ENCODE measurements at regions not wholly inside any gene's neighbourhood (a gene's known extent, or its start where the extent isn't known, plus 50 kb on each side); places are given as distances from the start of the nearest gene placed in this dataset.

DNA sequence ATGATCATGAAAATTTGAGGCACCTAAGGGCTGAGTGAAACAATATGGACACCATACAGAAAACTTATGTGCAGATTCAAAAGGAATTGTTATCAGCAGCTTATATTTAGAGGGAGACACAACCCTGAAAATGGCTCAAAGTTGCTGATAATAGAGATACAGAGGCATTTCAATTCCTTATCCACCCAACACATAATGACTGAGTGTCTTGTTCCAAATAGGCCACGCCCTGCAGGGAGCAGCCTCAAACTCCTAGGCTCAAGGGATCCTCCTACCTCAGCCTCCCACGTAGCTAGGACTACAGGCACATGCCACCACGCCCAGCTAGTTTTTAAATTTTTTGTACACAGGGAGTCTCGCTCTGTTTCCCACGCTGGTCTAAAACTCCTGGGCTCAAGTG, 79.0 kb downstream of the LBH start:
- DNase-seq: no peak

DNA sequence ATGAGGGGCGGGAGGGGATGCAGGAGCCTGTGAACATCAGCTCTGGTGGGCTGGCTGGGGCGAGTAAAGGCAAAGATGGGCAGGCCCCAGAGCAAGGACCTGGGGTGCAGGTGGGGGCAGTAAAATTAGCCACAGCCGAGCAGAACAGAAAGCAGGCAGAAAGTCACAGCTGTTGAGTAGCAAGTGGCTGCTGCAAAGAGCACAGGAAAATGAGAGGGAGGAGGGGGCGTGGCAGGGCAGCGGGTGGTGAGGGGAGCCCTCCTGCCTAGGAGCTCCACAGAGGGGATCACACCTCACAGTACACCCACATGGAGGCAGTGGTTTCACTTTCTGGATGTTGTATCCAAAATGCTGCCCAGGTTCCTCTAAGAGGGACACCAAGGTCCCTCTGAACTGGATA, 79.6 kb downstream of the LBH start:
- DNase-seq: no peak

DNA sequence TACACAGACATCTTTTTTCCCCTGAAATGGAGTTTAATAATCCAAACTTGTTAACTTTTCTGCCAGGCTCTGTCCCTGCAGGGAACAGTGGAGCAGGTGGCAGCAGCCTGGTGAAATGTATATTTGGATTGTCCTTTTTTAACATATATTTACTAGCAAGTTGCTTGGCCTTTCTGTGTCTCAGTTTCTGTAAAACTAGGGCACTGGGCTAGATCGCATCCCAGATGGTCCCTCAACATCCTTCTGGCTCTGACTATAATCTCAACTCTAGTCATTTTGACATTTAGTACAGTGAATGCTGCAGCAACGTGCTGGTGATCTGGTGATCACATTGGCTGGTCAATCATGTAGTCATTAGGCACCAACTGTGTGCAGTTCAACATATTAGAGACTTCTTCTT, 80.4 kb downstream of the LBH start:
- DNase-seq: no peak

DNA sequence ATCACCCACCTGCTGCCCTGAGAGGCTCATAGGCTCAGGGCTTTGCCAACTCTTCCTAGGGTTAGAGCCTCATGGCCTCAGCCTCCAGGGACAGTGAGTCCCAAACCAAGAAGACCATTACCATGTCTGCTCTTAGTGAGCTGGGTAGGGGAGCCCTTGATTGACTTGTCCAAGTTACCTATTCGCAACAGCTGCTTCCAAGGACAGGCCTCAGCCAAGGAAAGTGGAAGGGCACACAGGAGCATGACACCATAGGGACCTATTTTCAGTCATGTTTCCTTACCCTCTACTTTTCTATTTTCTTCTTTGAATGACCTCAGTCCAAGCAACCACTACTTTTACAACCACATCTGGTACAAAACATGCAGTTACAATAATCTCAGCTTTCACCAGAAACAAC, 81.6 kb downstream of the LBH start:
- DNase-seq: no peak

DNA sequence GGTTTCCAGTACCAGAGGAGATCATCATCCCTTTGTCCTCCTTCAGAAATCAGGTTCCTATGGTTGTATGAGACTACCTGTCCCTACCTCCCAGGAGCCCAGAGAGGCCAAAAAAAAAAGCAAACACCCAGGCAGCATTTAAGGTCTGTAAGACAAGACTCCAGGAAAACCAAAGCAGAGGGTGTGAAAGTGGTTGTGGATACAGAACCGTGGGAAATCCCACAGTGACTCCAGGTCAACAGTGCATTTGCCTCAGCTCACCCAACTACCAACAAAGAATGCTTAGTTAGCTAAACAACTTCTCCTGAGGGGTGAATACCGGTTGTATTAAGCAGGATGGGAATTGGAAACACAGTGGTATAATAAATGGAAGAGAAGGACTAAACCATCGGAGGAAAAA, 83.6 kb downstream of the LBH start:
- no peak for DNase-seq

DNA sequence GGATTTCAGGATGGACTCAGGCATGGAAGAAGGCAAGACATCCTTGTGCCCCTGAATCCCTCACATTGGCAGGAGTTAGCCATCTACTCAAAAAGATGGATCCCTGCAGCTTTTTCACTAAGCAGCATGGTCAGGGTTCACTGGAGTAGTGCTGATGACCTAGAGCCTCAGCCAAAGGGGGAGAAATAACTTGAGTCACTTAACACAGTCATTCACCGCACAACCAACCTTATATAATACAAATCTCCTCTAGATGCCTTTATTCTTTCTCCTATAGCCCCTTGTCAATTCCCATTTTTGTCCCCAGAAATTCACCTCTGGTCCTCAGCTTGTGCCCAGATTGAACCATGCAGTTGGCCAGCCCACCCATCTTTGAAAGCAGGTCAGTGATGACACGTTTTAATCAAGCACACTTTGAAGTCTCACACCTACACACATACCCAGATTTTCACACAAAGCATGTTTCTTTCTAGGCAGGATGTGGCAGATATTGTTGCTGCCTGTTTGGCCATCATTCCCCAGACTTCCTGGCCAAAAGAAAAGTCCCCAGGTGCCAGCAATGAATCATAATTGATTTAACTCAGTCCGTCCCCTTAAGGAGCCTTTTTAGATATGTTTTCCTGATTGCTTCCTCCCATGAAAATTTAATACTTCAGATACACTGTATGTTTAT, 84.2 kb downstream of the LBH start:
- DNase-seq: no peak

DNA sequence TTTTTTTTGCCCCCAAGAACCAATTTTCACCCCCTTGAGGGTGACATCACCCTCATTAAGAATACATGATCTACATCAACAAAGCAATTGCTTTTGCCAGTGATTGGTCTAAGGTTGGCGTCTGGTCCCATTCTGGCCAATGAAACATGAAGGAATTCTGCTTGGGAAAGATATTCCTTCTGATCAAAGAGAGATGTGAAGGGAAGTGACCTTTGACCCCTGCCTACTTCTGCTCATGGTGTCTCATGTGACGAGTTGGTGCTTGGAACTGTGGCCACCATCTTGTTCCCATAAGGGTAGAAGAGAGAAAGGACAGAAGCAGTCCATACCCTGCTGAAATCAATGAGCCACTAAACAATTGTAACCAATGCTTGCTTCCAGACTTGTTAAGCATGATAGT, 85.1 kb downstream of the LBH start:
- DNase-seq: no peak

DNA sequence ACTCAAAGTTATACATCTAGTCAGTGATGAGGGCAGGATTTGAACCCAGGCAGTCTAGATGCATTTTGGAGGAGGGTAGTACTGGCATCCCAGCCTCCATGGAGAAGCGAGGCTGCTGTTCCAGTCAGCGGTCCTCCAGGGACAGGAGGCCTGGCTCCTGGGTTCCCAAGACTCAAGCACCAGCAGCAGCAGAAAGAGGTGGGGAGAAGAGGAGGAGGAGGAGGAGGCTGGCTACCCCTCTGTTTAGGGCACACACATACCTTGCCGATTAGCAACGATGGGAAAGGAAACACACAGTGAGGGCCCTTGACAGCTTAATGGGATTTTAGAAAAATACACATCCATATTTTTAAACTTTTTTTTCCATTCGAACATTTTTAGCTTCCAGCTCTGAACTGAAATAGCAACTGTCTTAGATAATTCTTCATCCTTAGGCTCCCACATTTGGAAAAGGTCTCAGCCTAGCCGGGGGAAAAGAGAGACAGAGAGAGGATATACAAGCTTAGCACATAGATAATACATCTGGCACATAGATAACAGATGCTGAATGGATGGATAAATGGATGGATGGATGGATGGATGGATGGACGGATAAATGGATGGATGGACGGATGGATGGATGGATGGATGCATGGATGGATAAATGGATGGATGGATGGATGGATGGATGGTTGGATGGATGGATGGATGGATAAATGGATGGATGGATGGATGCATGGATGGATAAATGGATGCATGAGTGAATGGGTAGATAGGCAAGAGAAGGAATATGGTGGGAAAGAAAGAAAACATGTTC, 87.9 kb downstream of the LBH start:
- no peak for DNase-seq

DNA sequence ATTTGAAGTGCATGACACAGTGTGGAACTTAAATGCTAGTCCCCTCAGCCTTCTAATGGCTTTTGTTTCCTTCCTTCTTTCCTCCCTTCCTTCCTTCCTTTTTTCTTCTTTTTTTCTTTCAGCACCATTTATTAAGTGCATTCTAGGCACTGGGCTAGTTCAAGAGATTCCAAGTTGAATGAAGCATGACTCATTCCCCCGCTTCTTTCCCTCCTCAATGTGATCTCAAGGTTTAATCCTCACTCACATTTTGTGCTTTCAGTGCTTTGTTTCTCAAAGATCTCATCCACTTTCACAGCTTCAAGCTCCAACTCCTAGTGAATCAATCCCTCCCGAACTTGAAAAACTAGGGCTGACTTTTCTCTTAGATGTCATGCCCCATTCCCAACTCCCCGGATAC, 90.1 kb downstream of the LBH start:
- DNase-seq: no peak

DNA sequence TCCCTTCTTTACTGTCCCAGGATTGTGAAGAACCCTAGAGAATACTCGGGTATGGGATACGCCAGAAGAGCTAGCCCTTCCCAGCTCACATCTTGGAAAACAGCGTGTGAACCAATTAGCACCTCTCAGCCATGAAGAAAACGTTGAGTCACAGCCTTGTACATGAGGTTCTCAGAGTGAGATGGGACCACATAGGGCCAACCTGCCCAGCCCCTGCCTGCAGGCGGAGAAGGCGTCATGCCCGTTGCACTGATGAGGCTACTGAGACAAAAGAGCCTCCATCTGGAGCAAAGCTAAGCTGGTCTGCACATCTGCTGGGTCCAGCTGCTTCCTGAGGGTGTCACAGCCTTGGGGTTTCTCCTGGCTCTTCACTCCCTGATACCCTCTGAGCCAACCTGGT, 92.2 kb downstream of the LBH start:
- DNase-seq: no peak

DNA sequence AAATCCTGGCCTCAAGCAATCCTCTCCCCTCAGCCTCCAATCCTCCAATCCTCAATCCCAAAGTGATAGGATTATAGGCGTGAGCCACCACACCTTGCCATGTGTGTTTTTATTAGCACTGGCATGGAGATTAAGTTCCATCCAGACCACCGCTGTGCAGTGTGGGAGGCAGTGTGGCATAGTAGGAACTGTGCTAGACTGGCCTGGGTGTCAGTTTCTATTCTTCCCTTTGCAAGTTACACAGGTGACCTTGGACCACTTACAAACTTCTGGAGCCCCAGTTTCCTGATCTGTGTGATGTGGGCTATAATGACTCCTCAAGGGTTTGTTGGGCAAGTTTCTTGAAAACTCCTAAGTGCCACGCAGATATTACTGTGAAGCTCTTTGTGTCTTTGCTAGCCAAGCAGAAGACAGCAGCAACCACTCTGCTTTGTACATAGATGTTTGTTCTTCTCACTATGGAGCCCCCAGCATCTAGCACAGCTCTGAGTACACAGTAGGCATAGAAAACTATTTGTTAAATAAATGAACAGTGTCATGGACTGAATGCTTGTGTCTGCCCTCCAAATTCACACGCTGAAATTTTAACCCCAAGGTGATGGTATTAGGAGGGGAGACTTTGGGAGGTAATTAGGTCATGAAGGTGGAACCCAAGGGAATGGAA, 93.0 kb downstream of the LBH start:
- DNase-seq: no peak

DNA sequence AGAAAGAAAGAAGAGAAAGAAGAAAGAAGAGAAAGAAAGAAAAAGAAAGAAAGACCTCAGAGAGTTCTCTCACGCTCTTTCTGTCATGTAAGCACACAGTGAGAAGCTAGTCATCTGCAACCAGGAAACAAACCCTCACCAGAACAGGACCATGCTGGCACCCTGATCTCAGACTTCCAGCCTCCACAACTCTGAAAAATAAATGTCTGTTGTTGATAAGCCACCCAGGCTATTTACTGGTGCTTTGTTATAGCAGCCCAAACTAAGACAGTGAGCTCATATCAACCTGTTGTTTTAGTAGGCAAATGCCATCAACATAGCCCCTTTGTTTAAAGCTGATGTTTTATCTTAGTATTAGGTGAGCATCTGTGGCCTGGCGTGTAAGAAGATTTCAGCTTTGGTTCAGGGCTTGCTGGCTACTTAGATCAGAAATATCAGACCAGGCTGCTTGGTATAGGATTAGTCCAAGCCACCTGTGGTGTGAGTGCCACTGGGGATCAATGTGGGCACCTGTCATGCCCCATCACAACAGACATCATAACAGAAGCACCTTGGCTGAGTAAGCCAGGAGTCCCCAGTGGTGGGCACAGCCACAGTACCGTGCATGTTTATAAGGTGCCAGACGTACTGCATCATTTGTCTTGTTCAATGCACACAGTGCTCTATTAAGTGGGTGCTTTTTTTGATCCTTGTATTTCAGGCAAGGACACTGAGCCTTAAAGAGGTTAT, 94.4 kb downstream of the LBH start:
- no peak for DNase-seq

DNA sequence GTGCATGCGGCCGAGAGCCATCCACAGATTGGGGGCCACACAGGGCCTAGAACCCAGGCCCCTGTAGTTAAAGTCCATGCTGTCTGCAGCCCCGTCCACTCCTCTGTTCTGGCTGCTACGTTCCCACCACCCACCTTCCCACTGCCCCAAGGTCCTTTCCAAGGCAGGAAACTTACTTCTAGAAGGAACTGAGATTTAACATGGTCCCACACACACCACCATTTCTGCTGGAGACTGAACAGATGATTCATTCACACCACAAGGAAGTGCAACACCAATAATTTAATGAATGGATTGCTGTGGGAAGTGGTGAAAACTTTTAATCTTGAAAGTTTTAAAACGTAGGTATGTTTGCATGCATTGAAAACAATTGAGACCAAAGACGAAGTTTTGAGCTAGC, 95.2 kb downstream of the LBH start:
- no peak for DNase-seq

DNA sequence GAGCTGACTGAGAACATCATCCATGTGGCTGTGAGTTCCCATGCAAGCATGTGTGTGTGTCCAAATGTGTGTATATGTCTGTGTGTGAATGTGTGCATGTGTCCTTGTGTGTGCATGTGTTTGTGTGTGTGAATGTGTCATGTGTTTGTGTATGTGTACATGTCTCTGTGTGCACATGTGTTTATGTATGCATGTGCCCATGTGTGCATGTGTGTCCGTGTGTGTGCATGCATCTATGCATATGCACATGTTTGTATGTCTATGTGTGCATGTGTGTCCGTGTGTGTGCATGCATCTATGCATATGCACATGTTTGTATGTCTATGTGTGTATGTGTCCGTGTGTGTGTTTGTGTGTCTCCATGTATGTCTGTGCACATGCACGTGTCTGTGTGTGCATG, 99.7 kb downstream of the LBH start:
- no peak for DNase-seq

DNA sequence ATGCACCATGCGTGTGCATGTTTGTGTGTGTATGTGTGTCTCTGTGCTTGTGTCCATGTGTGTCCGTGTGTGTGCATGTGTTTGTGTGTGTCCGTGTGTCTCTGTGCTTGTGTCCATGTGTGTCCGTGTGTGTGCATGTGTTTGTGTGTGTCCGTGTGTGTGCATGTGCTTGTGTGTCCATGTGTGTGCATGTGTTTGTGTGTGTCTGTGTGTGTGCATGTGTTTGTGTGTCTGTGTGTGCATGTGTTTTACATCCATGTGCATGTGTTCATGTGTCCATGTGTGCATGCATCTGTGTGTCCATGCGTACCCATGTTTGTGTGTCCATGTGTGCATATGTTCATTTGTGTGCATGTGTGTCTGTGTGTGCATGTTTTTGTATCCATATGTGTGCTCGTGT, 100.5 kb downstream of the LBH start:
- no peak for DNase-seq

DNA sequence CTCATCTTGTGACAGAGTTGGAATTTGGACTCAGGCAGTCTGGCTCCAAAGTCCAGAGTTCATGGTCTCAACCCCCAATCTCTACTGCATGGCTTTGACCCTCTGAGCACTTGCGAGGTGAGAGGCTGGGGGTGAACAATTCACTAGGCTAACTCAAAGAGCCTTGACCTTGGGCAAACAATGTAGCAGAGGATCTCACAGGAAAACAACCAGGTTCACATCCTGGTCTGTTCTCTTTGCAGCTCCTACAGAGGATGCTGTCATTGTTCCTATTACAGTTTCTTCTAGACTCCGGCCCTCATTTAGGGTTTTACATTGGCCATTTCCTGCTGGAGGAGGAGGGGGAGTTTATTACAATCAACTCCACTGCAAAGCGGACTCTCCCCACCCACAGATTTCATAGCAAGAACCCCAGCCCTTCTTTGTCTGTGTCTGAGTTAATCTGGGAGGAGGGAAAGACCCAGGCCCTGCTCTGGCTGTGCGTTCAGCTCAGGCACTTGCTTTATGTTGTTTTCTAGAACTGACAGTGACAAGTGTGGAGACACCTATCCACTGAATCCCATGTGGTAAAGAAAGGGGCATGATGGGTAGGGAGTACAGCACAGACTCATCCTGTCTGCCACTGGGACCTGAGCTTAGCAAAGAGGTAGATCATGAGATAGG, 101.6 kb downstream of the LBH start:
- DNase-seq: no peak

DNA sequence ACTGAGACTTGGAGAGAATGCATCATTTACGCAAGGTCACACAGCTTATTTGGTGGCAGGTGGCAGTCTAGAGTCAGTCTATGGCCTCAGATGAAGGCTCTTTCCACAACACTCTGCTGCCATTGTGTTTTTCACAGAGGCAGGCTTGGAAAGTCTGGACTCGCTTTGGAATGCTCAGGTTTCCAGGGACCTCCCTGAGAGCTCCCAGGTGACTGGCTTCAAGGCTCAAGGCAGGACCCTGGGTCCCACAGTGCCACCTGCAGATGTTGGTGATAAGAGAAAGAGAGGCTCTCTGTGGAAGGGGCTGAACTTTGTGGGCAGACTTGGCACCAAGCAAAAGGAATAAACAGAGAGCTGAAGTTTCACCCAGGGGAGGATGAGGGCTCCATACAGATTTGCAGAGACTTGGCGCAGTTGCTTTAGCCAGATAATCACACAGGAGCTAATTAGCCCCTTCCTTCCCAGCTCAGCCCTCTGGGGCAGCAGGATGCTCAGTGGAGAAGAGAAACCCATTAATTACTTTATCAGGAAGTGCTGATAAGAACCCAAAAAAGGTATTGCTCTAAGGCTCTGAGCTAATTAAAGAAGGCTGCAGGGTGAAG, 103.5 kb downstream of the LBH start:
- no peak for DNase-seq

DNA sequence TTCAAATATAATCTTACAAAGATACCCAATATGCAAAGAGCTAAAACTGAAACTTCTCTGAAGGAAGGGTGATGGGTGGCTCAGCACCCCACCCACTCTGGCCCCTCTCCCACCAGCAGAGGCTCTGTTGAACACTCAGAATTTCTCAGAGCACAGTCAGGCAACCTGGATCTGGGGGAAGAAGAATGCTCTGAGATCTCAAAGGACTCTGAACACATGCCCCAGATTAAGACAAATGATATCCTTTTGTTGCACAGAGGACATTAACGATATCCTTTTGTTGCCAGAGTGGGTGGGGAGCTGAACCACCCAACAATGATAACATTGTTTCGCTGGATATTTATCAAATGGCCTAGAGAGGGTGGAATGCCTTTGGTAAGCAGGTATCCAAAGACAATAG, 104.8 kb downstream of the LBH start:
- no peak for DNase-seq

DNA sequence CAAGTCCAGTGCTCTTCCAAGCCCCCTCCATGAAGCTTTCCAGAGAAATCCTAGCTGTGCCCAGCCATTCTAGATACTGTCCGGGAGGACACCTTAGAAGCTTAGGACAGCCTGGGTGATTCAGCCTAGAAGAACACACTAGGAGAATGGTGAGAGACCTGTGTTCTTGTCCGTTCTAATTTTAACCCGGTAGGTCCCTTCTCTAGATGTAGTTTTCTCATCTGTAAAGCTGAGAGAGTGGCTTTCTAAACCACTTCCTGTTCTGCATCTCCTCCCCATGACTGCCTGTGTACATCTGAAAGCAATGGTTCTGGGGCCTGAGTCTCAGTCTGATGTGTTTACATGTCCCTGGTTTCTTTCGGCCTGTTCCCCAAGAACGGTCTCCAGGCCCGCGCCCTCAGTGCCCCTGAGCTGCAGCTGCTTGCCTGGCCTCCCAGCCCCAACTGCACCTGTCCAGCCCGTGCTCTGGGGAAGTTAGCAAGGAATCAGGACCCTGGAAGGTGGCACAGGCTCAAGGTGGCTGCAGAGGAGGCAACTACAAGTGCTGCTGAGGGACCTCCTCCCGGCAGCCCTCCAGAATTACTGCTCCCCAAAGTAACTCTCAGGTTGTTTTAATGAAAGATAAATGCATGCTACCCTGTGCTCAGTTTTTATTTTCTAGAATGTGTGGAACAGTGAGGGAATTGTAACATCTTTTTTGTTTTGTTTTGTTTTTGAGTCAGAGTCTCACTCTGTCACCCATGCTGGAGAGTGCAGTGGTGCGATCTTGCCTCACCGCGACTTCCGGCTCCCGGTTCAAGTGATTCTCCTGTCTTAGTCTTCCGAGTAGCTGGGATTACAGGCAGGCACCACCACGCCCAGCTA, 105.9 kb downstream of the LBH start:
- no peak for DNase-seq

DNA sequence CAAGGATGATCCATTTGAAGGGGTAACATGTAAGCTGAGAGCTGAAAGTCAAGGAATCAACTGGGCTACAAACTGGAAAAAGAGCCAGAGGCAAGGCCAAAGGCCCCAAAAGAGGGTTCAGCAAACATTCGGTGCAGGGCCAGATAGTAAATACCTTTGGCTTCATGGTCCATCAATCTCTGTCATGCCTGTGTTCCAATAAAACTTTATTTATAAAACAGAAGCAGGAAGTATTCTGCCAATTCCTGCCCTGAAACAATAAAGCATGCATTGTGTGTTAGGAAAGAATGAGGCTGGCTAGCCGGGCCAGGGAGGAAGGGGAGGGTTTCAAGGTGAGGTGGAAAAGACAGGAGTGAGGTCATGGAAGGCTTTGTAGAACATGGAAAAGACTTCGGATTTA, 107.1 kb downstream of the LBH start:
- DNase-seq: no peak

DNA sequence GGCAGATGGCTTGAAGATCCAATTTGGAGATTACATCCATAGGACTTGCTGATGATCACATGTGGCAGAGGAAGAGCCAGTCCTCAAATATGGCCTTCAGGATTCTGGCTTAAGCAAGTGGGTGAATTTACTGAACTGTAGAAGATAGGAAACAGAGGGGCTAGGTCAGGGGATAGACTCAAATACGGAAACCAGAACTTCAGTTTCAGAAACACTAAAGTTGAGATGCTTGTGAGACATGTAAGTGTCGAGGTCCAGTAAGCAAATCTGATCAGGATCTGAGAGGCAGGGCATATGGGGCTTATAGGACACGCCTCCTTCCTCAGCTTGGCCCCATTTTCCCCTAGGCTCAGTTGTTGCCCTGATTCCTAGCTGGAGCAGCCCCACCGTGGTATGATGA, 107.7 kb downstream of the LBH start:
- DNase-seq: no peak
